GM19397 (cell line): ENCODE measurements at regions not wholly inside any gene's neighbourhood (a gene's known extent, or its start where the extent isn't known, plus 50 kb on each side); places are given as distances from the start of the nearest gene placed in this dataset.

ENCODE experiments used
- ATAC-seq: cut with Tn5 transposase; IDR thresholded peaks from one replicate; pipeline ENCODE4 v1.9.1; 2021; ENCODE audit warnings: mild to moderate bottlenecking, moderate library complexity; ENCODE audit not compliant: unreplicated experiment

- ATAC-seq, result no peak
Measured at GRCh38 chr11:91776655-91777054, 448.0 kb upstream of the FAT3 start.

- no peak for ATAC-seq
Measured at GRCh38 chr11:91773090-91773489, 451.5 kb upstream of the FAT3 start.

- no peak for ATAC-seq
Measured at GRCh38 chr11:91771961-91772360, 452.7 kb upstream of the FAT3 start.

- ATAC-seq, result no peak
Measured at GRCh38 chr11:91768783-91769182, 455.8 kb upstream of the FAT3 start.

GRCh38 chr11:91763331-91763730, 461.3 kb upstream of the FAT3 start:
- no peak for ATAC-seq

GRCh38 chr11:91761406-91762025, 463.1 kb upstream of the FAT3 start:
- ATAC-seq, result no peak

- ATAC-seq, result no peak
Measured at GRCh38 chr11:91756829-91757480, 467.7 kb upstream of the FAT3 start.

- no peak for ATAC-seq
Measured at GRCh38 chr11:91755951-91756707, 468.5 kb upstream of the FAT3 start.

GRCh38 chr11:91755526-91755925, 469.1 kb upstream of the FAT3 start:
- ATAC-seq, result no peak

GRCh38 chr11:91749251-91749650, 475.4 kb upstream of the FAT3 start:
- no peak for ATAC-seq

- no peak for ATAC-seq
Measured at GRCh38 chr11:91742155-91742554, 482.5 kb upstream of the FAT3 start.

- no peak for ATAC-seq
Measured at GRCh38 chr11:91731051-91731450, 493.6 kb upstream of the FAT3 start.

GRCh38 chr11:91730620-91731019, 494.0 kb upstream of the FAT3 start:
- ATAC-seq, result no peak

- no peak for ATAC-seq
Measured at GRCh38 chr11:91730057-91730456, 494.6 kb upstream of the FAT3 start.

GRCh38 chr11:91717169-91717568, 507.4 kb upstream of the FAT3 start:
- ATAC-seq, result no peak

GRCh38 chr11:91707652-91708482, 516.8 kb upstream of the FAT3 start:
- ATAC-seq, result no peak

- ATAC-seq, result no peak
Measured at GRCh38 chr11:91703042-91703441, 521.6 kb upstream of the FAT3 start.

GRCh38 chr11:91700854-91701253, 523.8 kb upstream of the FAT3 start:
- no peak for ATAC-seq

- ATAC-seq, result no peak
Measured at GRCh38 chr11:91698845-91699244, 525.8 kb upstream of the FAT3 start.

- ATAC-seq, result no peak
Measured at GRCh38 chr11:91694331-91694730, 530.3 kb upstream of the FAT3 start.

GRCh38 chr11:91691872-91692271, 532.7 kb upstream of the FAT3 start:
- ATAC-seq, result no peak
